HCT116 (cell line): ENCODE measurements at regions not wholly inside any gene's neighbourhood (a gene's known extent, or its start where the extent isn't known, plus 50 kb on each side); places are given as distances from the start of the nearest gene placed in this dataset.

Source experiments
- JUND ChIP-seq: IDR thresholded peaks from 2 replicates; pipeline ENCODE4 v1.6.1; 2012
- MAX ChIP-seq: IDR thresholded peaks from 2 replicates; pipeline ENCODE4 v1.6.1; 2012
- POLR2A ChIP-seq: IDR thresholded peaks from 2 replicates; pipeline ENCODE4 v1.7.0; 2011; ENCODE audit warnings: borderline replicate concordance; ENCODE audit not compliant: insufficient read depth, insufficient read length; ENCODE audit errors: extremely low read depth
- POLR2AphosphoS5 ChIP-seq: IDR thresholded peaks from 2 replicates; pipeline ENCODE4 v1.6.1; 2011; ENCODE audit warnings: mild to moderate bottlenecking, low read depth, low read length, moderate library complexity
- SP1 ChIP-seq: IDR thresholded peaks from 2 replicates; pipeline ENCODE4 v1.6.1; 2012; ENCODE audit warnings: low read depth

DNA sequence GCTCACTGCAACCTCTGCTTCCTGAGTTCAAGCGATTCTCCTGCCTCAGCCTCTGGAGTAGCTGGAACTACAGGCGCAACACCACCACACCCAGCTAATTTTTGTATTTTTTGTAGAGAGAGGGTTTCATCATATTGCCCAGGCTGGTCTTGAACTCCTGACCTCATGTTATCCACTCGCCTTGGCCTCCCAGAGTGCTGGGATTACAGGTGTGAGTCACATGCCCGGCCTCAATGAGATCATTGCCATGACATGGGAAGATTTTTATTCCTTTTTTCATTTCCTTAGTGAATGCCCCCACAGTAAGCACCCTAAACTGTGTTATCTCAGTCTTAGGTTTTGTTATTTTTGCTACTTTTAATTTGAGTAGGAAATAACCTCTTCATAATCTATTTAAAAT lies 977.9 kb downstream of the BRINP3 start:
- TF ChIP-seq POLR2A (no peak), SP1 (no peak), POLR2AphosphoS5 (no peak), JUND (no peak), MAX (no peak)
